GM12801 (cell line): ENCODE measurements at regions not wholly inside any gene's neighbourhood (a gene's known extent, or its start where the extent isn't known, plus 50 kb on each side); places are given as distances from the start of the nearest gene placed in this dataset.

Experiments used
- TF ChIP-seq, protein P1 (sequence below): IDR thresholded peaks from one replicate; pipeline ENCODE4 v1.5.1; 2011; ENCODE audit warnings: control low read depth; ENCODE audit not compliant: insufficient read length; ENCODE audit errors: extremely low read depth

DNA sequence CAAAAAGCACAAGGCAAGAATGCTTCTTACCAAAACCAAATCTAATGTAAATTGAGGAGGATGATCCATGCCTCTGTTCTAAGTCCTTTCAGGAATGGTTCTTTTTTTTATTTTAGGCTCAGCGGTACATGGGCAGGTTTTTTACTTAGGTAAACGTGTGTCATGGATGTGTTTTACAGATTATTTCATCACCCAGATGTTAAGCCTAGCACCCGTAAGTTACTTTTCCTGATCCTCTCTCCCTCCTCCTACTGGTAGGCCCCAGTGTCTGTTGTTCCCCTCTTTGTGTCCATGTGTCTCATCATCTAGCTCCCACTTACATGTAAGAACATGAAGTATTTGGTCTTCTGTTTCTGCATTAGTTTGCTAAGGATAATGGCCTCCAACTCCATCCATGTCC, 289.2 kb upstream of the THBS1 start:
- TF ChIP-seq, protein P1, sequence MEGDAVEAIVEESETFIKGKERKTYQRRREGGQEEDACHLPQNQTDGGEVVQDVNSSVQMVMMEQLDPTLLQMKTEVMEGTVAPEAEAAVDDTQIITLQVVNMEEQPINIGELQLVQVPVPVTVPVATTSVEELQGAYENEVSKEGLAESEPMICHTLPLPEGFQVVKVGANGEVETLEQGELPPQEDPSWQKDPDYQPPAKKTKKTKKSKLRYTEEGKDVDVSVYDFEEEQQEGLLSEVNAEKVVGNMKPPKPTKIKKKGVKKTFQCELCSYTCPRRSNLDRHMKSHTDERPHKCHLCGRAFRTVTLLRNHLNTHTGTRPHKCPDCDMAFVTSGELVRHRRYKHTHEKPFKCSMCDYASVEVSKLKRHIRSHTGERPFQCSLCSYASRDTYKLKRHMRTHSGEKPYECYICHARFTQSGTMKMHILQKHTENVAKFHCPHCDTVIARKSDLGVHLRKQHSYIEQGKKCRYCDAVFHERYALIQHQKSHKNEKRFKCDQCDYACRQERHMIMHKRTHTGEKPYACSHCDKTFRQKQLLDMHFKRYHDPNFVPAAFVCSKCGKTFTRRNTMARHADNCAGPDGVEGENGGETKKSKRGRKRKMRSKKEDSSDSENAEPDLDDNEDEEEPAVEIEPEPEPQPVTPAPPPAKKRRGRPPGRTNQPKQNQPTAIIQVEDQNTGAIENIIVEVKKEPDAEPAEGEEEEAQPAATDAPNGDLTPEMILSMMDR = no peak

GRCh38 chr15:39296955-39297354, 283.9 kb upstream of the THBS1 start:
- TF ChIP-seq, protein P1 = no peak

GRCh38 chr15:39298271-39298962, 282.5 kb upstream of the THBS1 start:
- TF ChIP-seq, protein P1 = no peak

DNA sequence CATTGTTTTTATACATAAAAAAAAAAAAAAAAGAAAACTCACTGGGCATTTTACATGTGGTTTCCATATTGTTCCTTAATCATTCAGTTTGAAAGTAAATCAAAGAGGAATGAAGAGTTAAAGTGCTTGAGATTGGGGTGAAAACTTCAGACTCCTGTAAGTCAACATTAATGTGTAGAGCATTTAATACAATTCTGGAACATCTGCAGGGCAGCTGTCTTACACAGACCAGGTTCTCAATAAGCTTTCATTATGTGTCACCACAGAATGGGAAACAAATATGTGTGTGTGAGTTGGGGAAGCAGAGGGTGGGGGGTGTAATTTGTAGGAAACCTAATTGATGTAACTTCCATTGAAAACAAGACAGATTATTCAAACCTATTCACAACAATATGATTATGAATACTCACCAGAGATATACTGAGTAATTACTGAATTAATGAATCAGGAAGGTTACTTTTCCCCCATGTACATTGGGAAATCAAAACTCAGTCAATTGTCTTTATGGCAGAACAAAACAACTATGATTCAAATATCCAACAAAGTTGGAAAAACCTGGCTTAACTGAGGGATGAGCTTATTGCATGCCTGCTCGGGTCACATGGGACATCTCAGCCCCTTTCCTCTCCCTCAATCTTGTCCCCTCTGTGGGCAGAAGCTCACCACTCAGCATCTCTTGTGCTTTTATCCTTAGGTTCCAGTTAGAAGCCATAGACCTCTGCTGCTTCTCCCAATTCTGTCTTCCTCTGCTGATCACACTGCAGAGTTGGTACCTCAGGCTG, 281.2 kb upstream of the THBS1 start:
- TF ChIP-seq, protein P1 = no peak

DNA sequence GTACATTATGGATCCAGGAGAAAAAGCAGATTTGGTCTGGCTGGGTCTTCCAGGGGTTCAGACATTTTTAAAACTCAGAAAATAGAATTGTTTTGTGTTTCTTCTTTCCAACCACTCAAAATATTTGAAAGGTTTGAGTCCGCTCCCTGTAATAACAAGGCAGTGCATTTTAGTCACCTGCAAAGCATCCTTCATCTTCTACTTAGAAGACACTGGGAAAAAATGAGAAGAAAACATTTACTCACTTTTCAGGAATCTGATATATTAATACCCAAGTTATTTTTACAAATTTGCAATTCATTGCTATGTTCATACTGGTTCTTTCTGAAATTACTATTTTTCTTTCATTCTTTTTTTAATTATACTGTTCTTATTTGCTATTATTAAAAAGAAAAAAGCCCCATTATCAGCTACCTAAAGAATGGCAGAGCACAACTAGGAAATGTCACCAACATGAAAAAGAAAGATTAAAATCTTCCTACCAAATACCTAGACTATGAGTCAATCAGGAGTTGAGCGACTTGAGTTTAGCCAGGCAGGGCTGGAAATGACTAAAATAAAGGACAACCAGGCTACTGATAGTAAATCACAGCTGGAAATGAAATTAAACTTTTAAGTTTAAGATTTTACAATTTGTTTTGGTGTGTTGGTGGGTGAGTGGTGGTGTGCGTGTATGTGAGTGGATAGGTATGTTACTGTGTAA, 280.3 kb upstream of the THBS1 start:
- TF ChIP-seq, protein P1 = no peak

GRCh38 chr15:39301589-39301999, 279.3 kb upstream of the THBS1 start:
- TF ChIP-seq, protein P1 = no peak

GRCh38 chr15:39302936-39303335, 277.9 kb upstream of the THBS1 start:
- TF ChIP-seq, protein P1 = no peak
